ENCODE measurements at regions not wholly inside any gene's neighbourhood (a gene's known extent, or its start where the extent isn't known, plus 50 kb on each side); places are given as distances from the start of the nearest gene placed in this dataset.

DNA sequence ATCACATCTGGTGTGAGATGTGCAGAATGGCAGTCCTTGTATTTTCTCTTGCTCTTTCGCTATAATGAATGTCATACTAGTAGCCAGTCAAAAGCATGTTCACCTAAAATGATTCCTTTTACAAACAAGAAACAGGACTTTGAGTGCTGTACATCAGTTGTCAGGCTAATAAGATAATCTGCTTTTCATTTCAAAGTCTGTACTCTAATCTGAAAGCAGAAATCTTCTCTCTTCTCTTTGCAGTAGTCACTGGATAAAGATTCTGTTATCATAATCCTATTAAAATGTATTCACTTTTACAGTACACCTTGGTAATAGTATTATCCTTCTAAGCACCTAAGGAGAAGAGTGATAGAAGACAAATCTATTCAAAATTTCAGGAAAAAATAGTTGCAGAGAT, 300.1 kb downstream of the MFSD1 start:
- TF ChIP-seq, protein P1, sequence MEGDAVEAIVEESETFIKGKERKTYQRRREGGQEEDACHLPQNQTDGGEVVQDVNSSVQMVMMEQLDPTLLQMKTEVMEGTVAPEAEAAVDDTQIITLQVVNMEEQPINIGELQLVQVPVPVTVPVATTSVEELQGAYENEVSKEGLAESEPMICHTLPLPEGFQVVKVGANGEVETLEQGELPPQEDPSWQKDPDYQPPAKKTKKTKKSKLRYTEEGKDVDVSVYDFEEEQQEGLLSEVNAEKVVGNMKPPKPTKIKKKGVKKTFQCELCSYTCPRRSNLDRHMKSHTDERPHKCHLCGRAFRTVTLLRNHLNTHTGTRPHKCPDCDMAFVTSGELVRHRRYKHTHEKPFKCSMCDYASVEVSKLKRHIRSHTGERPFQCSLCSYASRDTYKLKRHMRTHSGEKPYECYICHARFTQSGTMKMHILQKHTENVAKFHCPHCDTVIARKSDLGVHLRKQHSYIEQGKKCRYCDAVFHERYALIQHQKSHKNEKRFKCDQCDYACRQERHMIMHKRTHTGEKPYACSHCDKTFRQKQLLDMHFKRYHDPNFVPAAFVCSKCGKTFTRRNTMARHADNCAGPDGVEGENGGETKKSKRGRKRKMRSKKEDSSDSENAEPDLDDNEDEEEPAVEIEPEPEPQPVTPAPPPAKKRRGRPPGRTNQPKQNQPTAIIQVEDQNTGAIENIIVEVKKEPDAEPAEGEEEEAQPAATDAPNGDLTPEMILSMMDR (IDR thresholded peaks at IDR 0.05; ENCODE audit: low read depth, low read length, poor library complexity, severe bottlenecking) = no peak
- TF ChIP-seq EZH2phosphoT487 (IDR thresholded peaks at IDR 0.05; ENCODE audit: borderline replicate concordance, low read length) = no peak

All from DOHH2 (cell line).